ES-I3 (cell line): ENCODE measurements at regions not wholly inside any gene's neighbourhood (a gene's known extent, or its start where the extent isn't known, plus 50 kb on each side); places are given as distances from the start of the nearest gene placed in this dataset.
"Not testable (repeated sequence)": the region's sequence is repeated elsewhere in the genome, so short reads cannot be mapped to it uniquely, and the experiment has no call there.

ENCODE experiments used
- H3K36me3 ChIP-seq: 2 replicates; pipeline ENCODE4 v1.6.1; 2013; ENCODE audit warnings: mild to moderate bottlenecking, low read length, control low read depth, moderate library complexity; ENCODE audit not compliant: insufficient read depth
- H3K4me1 ChIP-seq: 2 replicates; pipeline ENCODE4 v1.6.1; 2013; ENCODE audit warnings: mild to moderate bottlenecking, control low read depth, low read length; ENCODE audit not compliant: insufficient read depth
- H3K9ac ChIP-seq: 2 replicates; pipeline ENCODE4 v1.6.1; 2013; ENCODE audit warnings: low read depth, mild to moderate bottlenecking, low read length, moderate library complexity
- H3K9me3 ChIP-seq: 2 replicates; pipeline ENCODE4 v1.6.1; 2013; ENCODE audit warnings: mild to moderate bottlenecking, low read length, moderate library complexity; ENCODE audit not compliant: control insufficient read depth, insufficient read depth

DNA sequence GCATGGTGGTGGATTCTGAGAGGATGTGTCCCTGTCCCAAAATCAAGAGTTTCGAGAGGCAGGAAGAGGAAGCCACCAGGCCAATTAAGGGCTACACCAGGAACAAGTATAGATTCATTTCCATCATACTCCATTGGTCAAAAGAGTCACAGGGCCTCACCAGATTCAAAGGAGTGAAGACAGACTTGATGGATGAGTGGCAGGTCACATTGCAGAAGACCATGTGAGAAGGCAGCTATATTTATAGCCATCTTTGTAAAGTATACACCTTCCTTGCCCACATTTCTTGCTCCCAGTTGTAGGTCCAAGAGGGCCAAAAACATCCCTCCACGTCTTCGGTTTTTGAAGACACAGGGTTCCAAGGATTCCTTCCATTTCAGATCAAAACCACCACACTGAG is 406.0 kb downstream of the BCOR start:
- peaks cover 3% of the 10 kb centered on the region; the same call in 1 of the 2 replicates for H3K9me3 ChIP-seq
- H3K36me3 ChIP-seq: no peaks in the 10 kb centered on the region
- peaks cover 29% of the 10 kb centered on the region for H3K4me1 ChIP-seq
- no peak overlapping the region for H3K9ac ChIP-seq

GRCh38 chrX:39692796-39693195 is 405.0 kb downstream of the BCOR start:
- Histone ChIP-seq H3K9me3 (peaks cover 3% of the 10 kb centered on the region; the same call in 1 of the 2 replicates), H3K9ac (peak overlapping the region; percentile 4; the same call in 1 of the 2 replicates), H3K4me1 (peaks cover 20% of the 10 kb centered on the region), H3K36me3 (no peaks in the 10 kb centered on the region)

- H3K4me1 ChIP-seq: peaks cover 14% of the 10 kb centered on the region
- no peaks in the 10 kb centered on the region for H3K36me3 ChIP-seq
- H3K9me3 ChIP-seq: peaks cover 3% of the 10 kb centered on the region; the same call in 1 of the 2 replicates
- peak overlapping the region; percentile 4; the same call in 1 of the 2 replicates for H3K9ac ChIP-seq
These were observed 404.5 kb downstream of the BCOR start for GRCh38 chrX:39693298-39693697.

- H3K4me1 ChIP-seq, H3K9me3 ChIP-seq, H3K36me3 ChIP-seq, H3K9ac ChIP-seq: not testable (repeated sequence)
These were observed 395.1 kb downstream of the BCOR start for GRCh38 chrX:39702636-39703035.

DNA sequence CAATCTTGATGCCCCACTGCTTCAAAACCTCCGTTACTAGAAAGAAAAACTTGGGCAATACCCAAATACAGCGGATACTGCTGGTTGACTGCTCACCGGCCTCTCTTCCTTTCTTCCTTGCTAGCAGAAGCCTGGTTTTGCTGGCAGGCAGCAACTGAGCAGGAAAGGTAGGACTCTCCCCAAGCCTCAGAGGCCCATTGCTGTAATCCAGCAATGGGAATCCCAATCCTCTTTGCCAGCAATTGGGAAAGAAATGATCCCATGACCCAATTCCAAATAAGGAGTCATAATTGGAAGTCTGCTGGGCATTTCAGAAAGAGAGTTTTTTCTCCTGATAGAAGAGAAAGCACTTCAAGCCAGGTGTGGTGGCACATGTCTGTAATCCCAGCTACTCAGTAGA is 394.5 kb downstream of the BCOR start:
- Histone ChIP-seq H3K9ac (no peak overlapping the region), H3K36me3 (no peaks in the 10 kb centered on the region), H3K4me1 (no peaks in the 10 kb centered on the region; the same call in 1 of the 2 replicates), H3K9me3 (no peaks in the 10 kb centered on the region)

- Histone ChIP-seq H3K9ac (no peak overlapping the region), H3K9me3 (no peaks in the 10 kb centered on the region; the same call in 1 of the 2 replicates), H3K36me3 (no peaks in the 10 kb centered on the region), H3K4me1 (no peaks in the 10 kb centered on the region; the same call in 1 of the 2 replicates)
These were observed 393.2 kb downstream of the BCOR start for GRCh38 chrX:39704590-39704989.

GRCh38 chrX:39705290-39705689 is 392.5 kb downstream of the BCOR start:
- no peaks in the 10 kb centered on the region for H3K36me3 ChIP-seq
- no peaks in the 10 kb centered on the region; the same call in 1 of the 2 replicates for H3K4me1 ChIP-seq
- H3K9me3 ChIP-seq: no peaks in the 10 kb centered on the region; the same call in 1 of the 2 replicates
- no peak overlapping the region for H3K9ac ChIP-seq

- Histone ChIP-seq H3K36me3 (no peaks in the 10 kb centered on the region), H3K4me1 (no peaks in the 10 kb centered on the region; the same call in 1 of the 2 replicates), H3K9ac (no peak overlapping the region), H3K9me3 (no peaks in the 10 kb centered on the region; the same call in 1 of the 2 replicates)
These were observed 388.4 kb downstream of the BCOR start for GRCh38 chrX:39709364-39709763.

GRCh38 chrX:39709812-39710211 is 387.9 kb downstream of the BCOR start:
- Histone ChIP-seq H3K36me3 (no peaks in the 10 kb centered on the region), H3K9me3 (no peaks in the 10 kb centered on the region; the same call in 1 of the 2 replicates), H3K4me1 (no peaks in the 10 kb centered on the region; the same call in 1 of the 2 replicates), H3K9ac (no peak overlapping the region)

- no peaks in the 10 kb centered on the region; the same call in 1 of the 2 replicates for H3K4me1 ChIP-seq
- no peak overlapping the region for H3K9ac ChIP-seq
- H3K36me3 ChIP-seq: no peaks in the 10 kb centered on the region
- H3K9me3 ChIP-seq: no peaks in the 10 kb centered on the region; the same call in 1 of the 2 replicates
These were observed 387.0 kb downstream of the BCOR start for GRCh38 chrX:39710776-39711175.

DNA sequence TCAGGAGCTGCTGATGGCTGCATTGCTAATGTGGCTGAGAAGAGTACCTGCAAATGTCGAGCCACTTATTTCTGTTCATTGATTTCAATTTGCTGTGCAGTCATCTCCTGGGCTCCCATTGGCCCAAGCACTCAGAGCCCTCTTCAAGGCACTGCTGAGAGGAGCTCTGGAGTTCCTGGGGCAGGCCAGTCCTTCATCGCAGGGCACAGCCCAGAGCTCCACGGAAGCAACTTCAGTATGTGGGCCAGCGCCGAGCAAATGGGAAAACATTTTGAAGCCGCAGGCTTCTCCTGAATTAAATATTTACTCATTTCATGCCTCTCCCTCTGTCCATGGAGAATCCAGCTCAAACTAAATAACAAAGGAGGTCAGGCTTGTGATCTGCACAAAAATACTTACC is 383.3 kb downstream of the BCOR start:
- H3K36me3 ChIP-seq: no peaks in the 10 kb centered on the region
- H3K9me3 ChIP-seq: no peaks in the 10 kb centered on the region
- no peaks in the 10 kb centered on the region; the same call in 1 of the 2 replicates for H3K4me1 ChIP-seq
- H3K9ac ChIP-seq: no peak overlapping the region

DNA sequence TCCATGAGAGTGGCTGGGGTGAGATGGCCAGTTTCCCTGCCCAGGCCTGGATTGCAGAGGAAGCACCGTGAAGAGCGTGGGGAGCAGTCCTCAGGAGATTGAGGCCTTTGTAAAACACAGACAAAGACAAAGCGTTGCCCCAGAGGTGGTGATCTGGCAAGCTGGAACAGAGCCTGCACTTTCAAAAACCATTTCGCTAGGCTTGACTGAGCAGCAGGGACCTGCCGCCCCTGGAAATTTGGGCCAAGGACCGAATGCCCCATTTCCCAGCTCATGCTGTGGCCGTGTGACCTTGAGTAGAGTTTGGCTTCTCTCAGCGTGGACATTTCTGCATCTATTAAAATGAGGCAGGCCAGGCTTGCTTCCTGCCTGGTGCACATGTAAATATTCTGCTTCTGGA is 381.4 kb downstream of the BCOR start:
- Histone ChIP-seq H3K4me1 (no peaks in the 10 kb centered on the region; the same call in 1 of the 2 replicates), H3K9me3 (no peaks in the 10 kb centered on the region), H3K9ac (no peak overlapping the region), H3K36me3 (no peaks in the 10 kb centered on the region)

- H3K9me3 ChIP-seq: no peaks in the 10 kb centered on the region
- no peak overlapping the region for H3K9ac ChIP-seq
- H3K36me3 ChIP-seq: no peaks in the 10 kb centered on the region
These were observed 380.8 kb downstream of the BCOR start for GRCh38 chrX:39716802-39717540.

DNA sequence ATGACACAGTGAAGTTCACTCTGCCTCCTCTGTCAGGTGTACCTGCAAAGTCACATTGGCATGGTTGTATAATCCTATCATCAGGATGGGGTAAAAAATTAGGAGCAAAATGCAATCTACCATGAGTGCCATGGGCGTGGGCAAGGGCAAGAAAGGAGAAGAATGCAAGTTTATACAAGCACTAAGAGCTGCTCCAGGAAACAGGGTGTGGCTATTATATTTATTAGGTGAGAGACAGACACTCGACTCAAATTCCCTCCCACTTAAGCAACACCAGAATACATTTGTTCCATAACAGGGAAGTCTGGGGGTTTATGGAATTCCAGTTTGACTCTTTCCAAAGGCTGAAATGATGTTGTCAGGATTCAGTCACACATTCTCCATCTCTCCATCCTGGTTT is 378.8 kb downstream of the BCOR start:
- no peaks in the 10 kb centered on the region for H3K9me3 ChIP-seq
- H3K36me3 ChIP-seq: no peaks in the 10 kb centered on the region
- no peaks in the 10 kb centered on the region; the same call in 1 of the 2 replicates for H3K4me1 ChIP-seq
- no peak overlapping the region for H3K9ac ChIP-seq

More at GRCh38 chrX:39716802-39717540, 380.8 kb downstream of the BCOR start:
- H3K4me1 ChIP-seq: no peaks in the 10 kb centered on the region; the same call in 1 of the 2 replicates

DNA sequence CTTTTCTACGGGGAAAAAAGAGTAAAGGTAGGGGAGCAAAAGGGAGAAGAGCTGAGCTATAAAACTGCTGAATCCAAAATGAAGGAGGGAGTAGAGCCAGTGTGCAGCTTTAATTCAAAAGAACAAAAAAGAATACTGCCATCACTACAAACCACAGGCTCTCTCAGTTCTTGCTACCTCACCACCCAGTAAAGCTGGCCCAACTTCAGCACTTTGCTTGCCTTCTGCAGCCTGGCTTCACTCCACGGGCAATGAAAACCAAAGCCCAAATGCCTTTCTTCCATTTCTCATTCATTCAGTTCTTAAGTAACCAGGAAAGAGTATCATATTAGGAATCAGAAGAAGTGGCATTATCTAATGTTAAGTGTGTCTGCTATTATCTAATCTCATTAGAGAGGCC is 376.8 kb downstream of the BCOR start:
- Histone ChIP-seq H3K36me3 (no peaks in the 10 kb centered on the region), H3K9me3 (no peaks in the 10 kb centered on the region), H3K9ac (no peak overlapping the region), H3K4me1 (no peaks in the 10 kb centered on the region; the same call in 1 of the 2 replicates)
